Activated CD8-positive, alpha-beta T cell treated with anti-CD3 and anti-CD28 coated beads, Interleukin-2, amount 10 ng/mL, durations not matched to agents 7 days and 5 days (primary cell): ENCODE measurements at regions not wholly inside any gene's neighbourhood (a gene's known extent, or its start where the extent isn't known, plus 50 kb on each side); places are given as distances from the start of the nearest gene placed in this dataset.

ENCODE experiments used
- ATAC-seq: fragments of 150-1000 bp; cut with Tn5 transposase; one replicate; pipeline ENCODE4 v1.10.0; 2021; ENCODE audit warnings: moderate library complexity
- CTCF ChIA-PET: fragments of 350-600 bp; sonication (Branson Sonifier 250); formaldehyde crosslinking; loops from one replicate; lab custom pipeline; 2021; ENCODE audit warnings: antibody characterized with exemption; lab: Charles Lee
- POLR2A ChIA-PET: fragments of 350-600 bp; sonication (Branson Sonifier 250); formaldehyde crosslinking; loops from one replicate; lab custom pipeline; 2021; ENCODE audit warnings: antibody characterized with exemption; lab: Charles Lee
- DNase-seq: peaks from one replicate; pipeline ENCODE4 v3.0.0-alpha.2; 2020
- H3K27ac Mint-ChIP-seq: one replicate; pipeline ENCODE4 v1.8.0; 2021; ENCODE audit warnings: mild to moderate bottlenecking, mixed read lengths
- H3K27me3 Mint-ChIP-seq: one replicate; pipeline ENCODE4 v1.8.0; 2021; ENCODE audit warnings: low read depth, mixed read lengths
- H3K36me3 Mint-ChIP-seq: one replicate; pipeline ENCODE4 v1.8.0; 2021; ENCODE audit warnings: low read depth, mixed read lengths
- H3K4me1 Mint-ChIP-seq: one replicate; pipeline ENCODE4 v1.8.0; 2021; ENCODE audit warnings: low read depth, mixed read lengths
- H3K4me3 Mint-ChIP-seq: one replicate; pipeline ENCODE4 v1.8.0; 2021; ENCODE audit warnings: mild to moderate bottlenecking, mixed read lengths
- H3K9me3 Mint-ChIP-seq: one replicate; pipeline ENCODE4 v1.8.0; 2022; ENCODE audit warnings: mixed read lengths; ENCODE audit not compliant: insufficient read depth

- Mint-ChIP-seq H3K4me3 (no peak overlapping the region), H3K36me3 (no peaks in the 10 kb centered on the region), H3K9me3 (no peaks in the 10 kb centered on the region), H3K4me1 (no peaks in the 10 kb centered on the region), H3K27me3 (no peaks in the 10 kb centered on the region), H3K27ac (no peak overlapping the region)
- ChIA-PET POLR2A (interaction anchor here (0.6 kb wide), 1 partner anchor 27 kb away, joined by 4 read pairs; no protein-coding TSS in a partner anchor), CTCF (interaction anchor here (0.9 kb wide), 1 partner anchor 203 kb away, joined by 3 read pairs; no protein-coding TSS in a partner anchor)
- ATAC-seq, result no peak
- no peak for DNase-seq
Observed at GRCh38 chr2:238573916-238574315, 147.2 kb downstream of the ASB1 start.

GRCh38 chr2:238574490-238575271 lies 148.0 kb downstream of the ASB1 start:
- ChIA-PET POLR2A (no interaction called here), CTCF (no interaction called here)
- H3K27ac Mint-ChIP-seq, result no peak overlapping the region
- H3K9me3 Mint-ChIP-seq, result no peaks in the 10 kb centered on the region
- DNase-seq, result no peak
- H3K4me1 Mint-ChIP-seq, result no peaks in the 10 kb centered on the region
- peaks cover 2% of the 10 kb centered on the region for H3K27me3 Mint-ChIP-seq
- H3K4me3 Mint-ChIP-seq, result no peak overlapping the region
- H3K36me3 Mint-ChIP-seq, result no peaks in the 10 kb centered on the region
- ATAC-seq, result no peak

GRCh38 chr2:238576674-238577073 lies 149.9 kb downstream of the ASB1 start:
- no peak overlapping the region for H3K27ac Mint-ChIP-seq
- no peak for DNase-seq
- ATAC-seq, result no peak
- POLR2A ChIA-PET, result no interaction called here
- no peaks in the 10 kb centered on the region for H3K9me3 Mint-ChIP-seq
- CTCF ChIA-PET, result no interaction called here
- no peak overlapping the region for H3K4me3 Mint-ChIP-seq
- no peaks in the 10 kb centered on the region for H3K4me1 Mint-ChIP-seq
- H3K36me3 Mint-ChIP-seq, result no peaks in the 10 kb centered on the region
- peaks cover 5% of the 10 kb centered on the region for H3K27me3 Mint-ChIP-seq

GRCh38 chr2:238578256-238578655 lies 151.5 kb downstream of the ASB1 start:
- Mint-ChIP-seq H3K27me3 (peaks cover 7% of the 10 kb centered on the region), H3K4me1 (no peaks in the 10 kb centered on the region), H3K4me3 (no peak overlapping the region), H3K9me3 (no peaks in the 10 kb centered on the region), H3K36me3 (no peaks in the 10 kb centered on the region), H3K27ac (no peak overlapping the region)
- DNase-seq, result no peak
- ChIA-PET CTCF (no interaction called here), POLR2A (no interaction called here)
- ATAC-seq, result no peak

GRCh38 chr2:238580486-238580885 lies 153.8 kb downstream of the ASB1 start:
- H3K27me3 Mint-ChIP-seq, result peaks cover 10% of the 10 kb centered on the region
- CTCF ChIA-PET, result no interaction called here
- no peak for ATAC-seq
- POLR2A ChIA-PET, result no interaction called here
- H3K4me1 Mint-ChIP-seq, result no peaks in the 10 kb centered on the region
- no peaks in the 10 kb centered on the region for H3K36me3 Mint-ChIP-seq
- H3K4me3 Mint-ChIP-seq, result no peak overlapping the region
- H3K27ac Mint-ChIP-seq, result no peak overlapping the region
- H3K9me3 Mint-ChIP-seq, result no peaks in the 10 kb centered on the region
- DNase-seq, result no peak

GRCh38 chr2:238581126-238581525 lies 154.4 kb downstream of the ASB1 start:
- no peaks in the 10 kb centered on the region for H3K9me3 Mint-ChIP-seq
- H3K27me3 Mint-ChIP-seq, result peaks cover 10% of the 10 kb centered on the region
- POLR2A ChIA-PET, result no interaction called here
- CTCF ChIA-PET, result no interaction called here
- no peaks in the 10 kb centered on the region for H3K36me3 Mint-ChIP-seq
- no peak for DNase-seq
- ATAC-seq, result no peak
- no peak overlapping the region for H3K27ac Mint-ChIP-seq
- no peaks in the 10 kb centered on the region for H3K4me1 Mint-ChIP-seq
- H3K4me3 Mint-ChIP-seq, result no peak overlapping the region

- no peaks in the 10 kb centered on the region for H3K9me3 Mint-ChIP-seq
- ATAC-seq (no peak), DNase-seq (no peak)
- H3K4me3 Mint-ChIP-seq, result no peak overlapping the region
- no peaks in the 10 kb centered on the region for H3K36me3 Mint-ChIP-seq
- ChIA-PET POLR2A (no interaction called here), CTCF (no interaction called here)
- no peaks in the 10 kb centered on the region for H3K4me1 Mint-ChIP-seq
- H3K27ac Mint-ChIP-seq, result no peak overlapping the region
- H3K27me3 Mint-ChIP-seq, result peaks cover 10% of the 10 kb centered on the region
Observed at GRCh38 chr2:238582159-238582558, 155.4 kb downstream of the ASB1 start.

GRCh38 chr2:238584617-238585016 lies 157.9 kb downstream of the ASB1 start:
- CTCF ChIA-PET, result no interaction called here
- no peak overlapping the region for H3K4me3 Mint-ChIP-seq
- no peaks in the 10 kb centered on the region for H3K9me3 Mint-ChIP-seq
- ATAC-seq (no peak), DNase-seq (no peak)
- peaks cover 8% of the 10 kb centered on the region for H3K27me3 Mint-ChIP-seq
- no peaks in the 10 kb centered on the region for H3K36me3 Mint-ChIP-seq
- no peak overlapping the region for H3K27ac Mint-ChIP-seq
- POLR2A ChIA-PET, result no interaction called here
- H3K4me1 Mint-ChIP-seq, result no peaks in the 10 kb centered on the region

- Mint-ChIP-seq H3K36me3 (no peaks in the 10 kb centered on the region), H3K27me3 (peaks cover 5% of the 10 kb centered on the region), H3K4me3 (no peak overlapping the region), H3K4me1 (no peaks in the 10 kb centered on the region), H3K9me3 (no peaks in the 10 kb centered on the region), H3K27ac (no peak overlapping the region)
- ChIA-PET CTCF (no interaction called here), POLR2A (no interaction called here)
- DNase-seq (no peak), ATAC-seq (no peak)
Observed at GRCh38 chr2:238585836-238586821, 159.4 kb downstream of the ASB1 start.

- H3K4me3 Mint-ChIP-seq, result no peak overlapping the region
- DNase-seq (no peak), ATAC-seq (no peak)
- ChIA-PET POLR2A (no interaction called here), CTCF (no interaction called here)
- no peaks in the 10 kb centered on the region for H3K4me1 Mint-ChIP-seq
- H3K9me3 Mint-ChIP-seq, result no peaks in the 10 kb centered on the region
- H3K36me3 Mint-ChIP-seq, result no peaks in the 10 kb centered on the region
- peaks cover 5% of the 10 kb centered on the region for H3K27me3 Mint-ChIP-seq
- H3K27ac Mint-ChIP-seq, result no peak overlapping the region
Observed at GRCh38 chr2:238586931-238587775, 160.4 kb downstream of the ASB1 start.

GRCh38 chr2:238587776-238588660 lies 161.3 kb downstream of the ASB1 start:
- DNase-seq (no peak), ATAC-seq (no peak)
- POLR2A ChIA-PET, result no interaction called here
- peaks cover 3% of the 10 kb centered on the region for H3K27me3 Mint-ChIP-seq
- no peak overlapping the region for H3K27ac Mint-ChIP-seq
- no peaks in the 10 kb centered on the region for H3K36me3 Mint-ChIP-seq
- no peaks in the 10 kb centered on the region for H3K9me3 Mint-ChIP-seq
- H3K4me1 Mint-ChIP-seq, result no peaks in the 10 kb centered on the region
- no peak overlapping the region for H3K4me3 Mint-ChIP-seq
- CTCF ChIA-PET, result no interaction called here
